Immature natural killer cell (primary cell): ENCODE measurements at regions not wholly inside any gene's neighbourhood (a gene's known extent, or its start where the extent isn't known, plus 50 kb on each side); places are given as distances from the start of the nearest gene placed in this dataset.
A peak's percentile ranks its signal among the peaks of the same experiment; 100 is the strongest.

Source experiments
- DNase-seq, 3 donors: peaks; one replicate each; pipeline ENCODE4 v3.0.0; 2022; ENCODE audit warnings: mixed read lengths in 1 of 3
- H3K27ac Mint-ChIP-seq, 6 donors: one replicate each; pipeline ENCODE4 v1.8.0; 2020; ENCODE audit warnings: mixed read lengths in 6 of 6, mild to moderate bottlenecking in 5 of 6, inconsistent platforms in 4 of 6, moderate library complexity in 3 of 6
- H3K27me3 Mint-ChIP-seq, 3 donors: one replicate each; pipeline ENCODE4 v1.8.0; 2020 to 2021; ENCODE audit warnings: low read depth in 3 of 3, mild to moderate bottlenecking in 3 of 3, mixed read lengths in 3 of 3, moderate library complexity in 3 of 3, inconsistent platforms in 1 of 3
- H3K36me3 Mint-ChIP-seq, 3 donors: one replicate each; pipeline ENCODE4 v1.8.0; 2020; ENCODE audit warnings: mixed read lengths in 3 of 3, inconsistent platforms in 2 of 3, mild to moderate bottlenecking in 2 of 3
- H3K4me1 Mint-ChIP-seq, 2 donors: one replicate each; pipeline ENCODE4 v1.8.0; 2020; ENCODE audit warnings: inconsistent platforms in 2 of 2, mild to moderate bottlenecking in 2 of 2, mixed read lengths in 2 of 2, moderate library complexity in 1 of 2
- H3K4me3 Mint-ChIP-seq, 5 donors: one replicate each; pipeline ENCODE4 v1.8.0; 2020; ENCODE audit warnings: mild to moderate bottlenecking in 5 of 5, mixed read lengths in 5 of 5, inconsistent platforms in 3 of 5, moderate library complexity in 3 of 5
- H3K9me3 Mint-ChIP-seq, 6 donors: one replicate each; pipeline ENCODE4 v1.8.0; 2020; ENCODE audit warnings: mild to moderate bottlenecking in 6 of 6, mixed read lengths in 6 of 6, inconsistent platforms in 4 of 6, moderate library complexity in 3 of 6

- H3K27me3 Mint-ChIP-seq: peaks cover 0 to 6% (median 5%) of the 10 kb centered on the region in 3 donors
- no peak overlapping the region for H3K27ac Mint-ChIP-seq
- no peaks in the 10 kb centered on the region for H3K4me1 Mint-ChIP-seq
- DNase-seq: no peak
- H3K4me3 Mint-ChIP-seq: no peak overlapping the region
- H3K36me3 Mint-ChIP-seq: no peaks in the 10 kb centered on the region
- H3K9me3 Mint-ChIP-seq: peaks cover 0 to 1% (median 0%) of the 10 kb centered on the region in 6 donors
These were observed 157.2 kb downstream of the SEC14L1 start for GRCh38 chr17:77297693-77298666.

- H3K27me3 Mint-ChIP-seq: peaks cover 0 to 4% (median 2%) of the 10 kb centered on the region in 3 donors
- H3K36me3 Mint-ChIP-seq: no peaks in the 10 kb centered on the region
- H3K9me3 Mint-ChIP-seq: peaks cover 0 to 1% (median 0%) of the 10 kb centered on the region in 6 donors
- no peak for DNase-seq
- H3K4me3 Mint-ChIP-seq: no peak overlapping the region
- H3K4me1 Mint-ChIP-seq: no peaks in the 10 kb centered on the region
- peak overlapping the region in 1 of 6 donors; percentile 50 for H3K27ac Mint-ChIP-seq
These were observed 158.0 kb downstream of the SEC14L1 start for GRCh38 chr17:77298811-77299210.

- Mint-ChIP-seq H3K27me3 (peaks cover 0 to 4% (median 2%) of the 10 kb centered on the region in 3 donors), H3K36me3 (no peaks in the 10 kb centered on the region), H3K9me3 (peaks cover 0 to 1% (median 0%) of the 10 kb centered on the region in 6 donors), H3K27ac (no peak overlapping the region), H3K4me1 (no peaks in the 10 kb centered on the region), H3K4me3 (no peak overlapping the region)
- DNase-seq: no peak
These were observed 158.7 kb downstream of the SEC14L1 start for GRCh38 chr17:77299256-77300015.

DNA sequence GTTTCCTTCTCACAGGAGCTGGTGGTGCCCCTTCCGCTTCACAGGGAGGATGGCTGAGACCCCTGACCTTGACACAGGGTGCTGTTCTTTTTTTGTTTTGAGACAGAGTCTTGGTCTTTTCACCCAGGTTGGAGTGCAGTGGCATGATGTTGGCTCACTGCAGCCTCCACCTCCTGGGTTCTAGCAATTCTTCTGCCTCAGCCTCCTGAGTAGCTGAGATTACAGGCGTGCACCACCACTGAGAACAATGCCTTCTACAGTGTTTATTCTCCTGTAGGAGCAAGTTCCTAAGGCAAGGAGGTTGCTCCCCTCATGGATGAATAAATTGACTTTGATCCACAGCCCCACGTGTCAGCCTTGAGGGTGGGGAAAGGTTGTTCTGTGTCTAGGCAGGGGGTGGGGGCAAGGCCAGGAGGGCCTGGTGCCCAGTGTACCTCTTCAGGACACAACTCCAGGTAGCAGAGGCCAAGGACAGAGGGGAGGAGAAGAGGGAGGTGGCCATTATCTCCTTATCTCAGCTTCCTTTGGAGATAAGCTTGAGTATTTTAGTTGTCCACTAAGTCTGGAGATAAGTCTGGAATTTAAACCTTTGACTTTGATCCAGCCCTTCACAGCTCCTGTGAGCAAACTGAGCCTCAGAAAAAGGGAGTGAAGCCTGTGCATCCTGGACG, 159.4 kb downstream of the SEC14L1 start:
- peaks cover 0 to 1% (median 0%) of the 10 kb centered on the region in 6 donors for H3K9me3 Mint-ChIP-seq
- DNase-seq: no peak
- no peaks in the 10 kb centered on the region for H3K36me3 Mint-ChIP-seq
- H3K27ac Mint-ChIP-seq: no peak overlapping the region
- no peak overlapping the region for H3K4me3 Mint-ChIP-seq
- no peaks in the 10 kb centered on the region for H3K4me1 Mint-ChIP-seq
- peaks cover 0 to 4% (median 0%) of the 10 kb centered on the region in 3 donors for H3K27me3 Mint-ChIP-seq

GRCh38 chr17:77301694-77302266, 161.0 kb downstream of the SEC14L1 start:
- Mint-ChIP-seq H3K4me1 (no peaks in the 10 kb centered on the region), H3K27me3 (peaks cover 0 to 3% (median 1%) of the 10 kb centered on the region in 3 donors), H3K4me3 (no peak overlapping the region), H3K9me3 (no peaks in the 10 kb centered on the region), H3K27ac (no peak overlapping the region), H3K36me3 (no peaks in the 10 kb centered on the region)
- DNase-seq: no peak

DNA sequence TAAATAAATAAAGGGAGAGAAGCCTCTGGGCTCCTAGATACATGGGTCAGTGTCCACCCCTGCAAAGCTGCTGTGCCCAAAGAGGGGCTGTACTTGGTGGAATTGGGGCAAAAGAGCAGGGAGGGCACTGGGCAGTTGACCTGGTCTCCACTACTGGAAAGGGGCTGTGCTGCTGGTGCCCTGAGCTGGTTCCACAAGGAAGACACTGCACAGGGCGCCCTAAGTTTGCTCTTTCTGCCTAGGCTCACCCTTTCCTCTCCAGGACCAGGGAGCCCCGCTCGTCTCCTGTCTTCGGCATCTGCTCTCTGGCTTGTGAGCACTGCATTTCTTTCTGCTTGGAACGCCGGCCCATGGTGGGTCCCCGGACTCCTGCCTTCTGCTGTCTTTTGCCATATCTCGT, 161.9 kb downstream of the SEC14L1 start:
- no peaks in the 10 kb centered on the region for H3K36me3 Mint-ChIP-seq
- no peaks in the 10 kb centered on the region for H3K4me1 Mint-ChIP-seq
- no peak overlapping the region for H3K4me3 Mint-ChIP-seq
- DNase-seq: no peak
- no peaks in the 10 kb centered on the region for H3K9me3 Mint-ChIP-seq
- H3K27ac Mint-ChIP-seq: no peak overlapping the region
- peaks cover 0 to 3% (median 0%) of the 10 kb centered on the region in 3 donors for H3K27me3 Mint-ChIP-seq

DNA sequence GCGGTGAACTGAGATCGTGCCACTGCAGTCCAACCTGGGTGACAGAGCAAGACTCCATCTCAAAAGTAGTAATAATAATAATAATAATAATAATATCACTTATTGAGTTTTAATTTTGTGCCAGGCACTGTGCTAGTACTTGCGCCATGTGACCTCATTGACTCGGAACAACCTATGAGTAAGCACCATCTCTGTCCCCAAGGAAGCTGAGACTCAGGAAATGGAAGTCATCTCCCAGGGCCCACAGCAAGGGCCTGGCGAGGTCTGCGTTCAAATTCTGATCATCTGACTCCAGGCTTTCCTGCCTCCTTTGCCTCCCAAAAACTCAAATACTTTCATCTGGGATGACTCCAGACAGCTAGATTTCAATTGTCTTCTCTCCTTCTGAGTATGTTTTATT, 162.9 kb downstream of the SEC14L1 start:
- DNase-seq: no peak
- H3K27ac Mint-ChIP-seq: no peak overlapping the region
- H3K36me3 Mint-ChIP-seq: no peaks in the 10 kb centered on the region
- H3K4me3 Mint-ChIP-seq: no peak overlapping the region
- H3K27me3 Mint-ChIP-seq: peaks cover 0 to 3% (median 0%) of the 10 kb centered on the region in 3 donors
- no peaks in the 10 kb centered on the region for H3K9me3 Mint-ChIP-seq
- H3K4me1 Mint-ChIP-seq: no peaks in the 10 kb centered on the region

GRCh38 chr17:77304051-77304745, 163.4 kb downstream of the SEC14L1 start:
- H3K4me1 Mint-ChIP-seq: no peaks in the 10 kb centered on the region
- no peak overlapping the region for H3K4me3 Mint-ChIP-seq
- peaks cover 0 to 3% (median 0%) of the 10 kb centered on the region in 3 donors for H3K27me3 Mint-ChIP-seq
- no peaks in the 10 kb centered on the region for H3K9me3 Mint-ChIP-seq
- DNase-seq: no peak
- H3K27ac Mint-ChIP-seq: no peak overlapping the region
- no peaks in the 10 kb centered on the region for H3K36me3 Mint-ChIP-seq

DNA sequence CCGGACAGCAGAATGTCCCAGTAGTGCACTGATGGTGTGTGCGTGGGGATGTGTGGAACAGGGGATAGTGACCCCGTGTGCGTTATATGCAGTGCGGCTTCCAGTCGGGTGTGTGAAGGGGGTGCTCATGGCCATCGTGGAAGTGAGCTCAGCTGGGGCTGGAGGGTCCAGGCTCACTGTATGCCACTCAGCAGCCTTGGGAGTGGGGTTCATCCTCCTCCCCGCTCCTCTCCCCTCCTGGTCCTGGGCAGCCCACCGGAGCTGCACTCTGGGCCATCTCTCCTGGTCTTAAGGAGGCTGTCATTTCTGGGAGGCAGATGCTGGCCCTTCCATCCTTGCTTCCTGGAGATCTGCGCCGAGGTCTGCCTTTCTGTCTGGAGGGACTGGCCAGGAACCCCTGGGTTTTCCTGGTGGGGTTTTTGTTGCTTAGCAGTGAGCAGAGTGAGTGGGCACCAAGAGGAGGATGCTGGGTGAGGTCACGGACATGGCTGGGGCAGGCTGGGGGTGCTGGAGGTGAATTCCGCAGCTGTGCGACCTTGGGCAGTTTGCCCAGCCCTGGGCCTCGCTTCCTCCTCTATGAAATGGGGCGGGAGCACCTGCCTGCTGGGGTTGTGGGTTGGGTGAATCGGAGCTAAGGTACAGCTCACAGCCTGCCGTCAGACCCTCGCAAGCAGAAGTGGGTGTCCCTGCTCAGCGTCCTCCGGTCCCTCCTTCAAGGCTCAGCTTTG, 164.1 kb downstream of the SEC14L1 start:
- no peak for DNase-seq
- Mint-ChIP-seq H3K4me1 (no peaks in the 10 kb centered on the region), H3K27me3 (peaks cover 0 to 3% (median 0%) of the 10 kb centered on the region in 3 donors), H3K4me3 (no peak overlapping the region), H3K36me3 (no peaks in the 10 kb centered on the region), H3K9me3 (no peaks in the 10 kb centered on the region), H3K27ac (no peak overlapping the region)

GRCh38 chr17:77306048-77306789, 165.4 kb downstream of the SEC14L1 start:
- H3K27ac Mint-ChIP-seq: no peak overlapping the region
- H3K36me3 Mint-ChIP-seq: no peaks in the 10 kb centered on the region
- H3K27me3 Mint-ChIP-seq: peaks cover 0 to 3% (median 0%) of the 10 kb centered on the region in 3 donors
- no peaks in the 10 kb centered on the region for H3K9me3 Mint-ChIP-seq
- H3K4me3 Mint-ChIP-seq: no peak overlapping the region
- no peak for DNase-seq
- H3K4me1 Mint-ChIP-seq: no peaks in the 10 kb centered on the region

GRCh38 chr17:77306790-77307478, 166.2 kb downstream of the SEC14L1 start:
- no peak for DNase-seq
- Mint-ChIP-seq H3K27ac (no peak overlapping the region), H3K4me3 (no peak overlapping the region), H3K27me3 (peaks cover 0 to 3% (median 0%) of the 10 kb centered on the region in 3 donors), H3K4me1 (no peaks in the 10 kb centered on the region), H3K36me3 (no peaks in the 10 kb centered on the region), H3K9me3 (no peaks in the 10 kb centered on the region)
